ENCODE measurements at regions not wholly inside any gene's neighbourhood (a gene's known extent, or its start where the extent isn't known, plus 50 kb on each side); places are given as distances from the start of the nearest gene placed in this dataset.

DNA sequence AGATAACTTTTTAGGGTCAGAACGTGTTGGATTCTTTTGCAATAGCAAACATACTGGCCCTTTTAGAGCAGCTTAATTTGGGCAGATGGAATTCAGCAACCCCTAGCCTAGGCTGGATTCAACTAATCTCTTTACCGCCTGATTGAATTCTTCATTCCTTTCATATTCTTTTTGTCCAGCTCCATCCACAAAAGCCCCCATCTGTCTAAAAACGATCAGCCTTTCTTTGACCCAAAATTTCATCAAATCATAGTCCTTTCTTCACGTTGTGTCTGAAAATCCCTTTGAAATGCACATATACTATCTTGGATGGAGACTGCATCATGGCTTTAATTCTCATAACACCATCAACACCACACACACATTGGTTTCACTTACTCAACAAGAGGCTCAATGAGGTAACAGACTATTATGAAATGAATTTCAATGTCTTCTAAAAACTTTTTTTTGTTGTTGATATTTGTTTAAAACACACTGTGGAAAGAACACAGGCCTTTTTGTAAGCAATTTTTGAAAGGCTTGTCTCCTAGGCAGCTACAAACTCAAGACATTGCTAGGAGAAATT, 128.0 kb upstream of the EEA1 start (continued):
- TF ChIP-seq, protein P1, sequence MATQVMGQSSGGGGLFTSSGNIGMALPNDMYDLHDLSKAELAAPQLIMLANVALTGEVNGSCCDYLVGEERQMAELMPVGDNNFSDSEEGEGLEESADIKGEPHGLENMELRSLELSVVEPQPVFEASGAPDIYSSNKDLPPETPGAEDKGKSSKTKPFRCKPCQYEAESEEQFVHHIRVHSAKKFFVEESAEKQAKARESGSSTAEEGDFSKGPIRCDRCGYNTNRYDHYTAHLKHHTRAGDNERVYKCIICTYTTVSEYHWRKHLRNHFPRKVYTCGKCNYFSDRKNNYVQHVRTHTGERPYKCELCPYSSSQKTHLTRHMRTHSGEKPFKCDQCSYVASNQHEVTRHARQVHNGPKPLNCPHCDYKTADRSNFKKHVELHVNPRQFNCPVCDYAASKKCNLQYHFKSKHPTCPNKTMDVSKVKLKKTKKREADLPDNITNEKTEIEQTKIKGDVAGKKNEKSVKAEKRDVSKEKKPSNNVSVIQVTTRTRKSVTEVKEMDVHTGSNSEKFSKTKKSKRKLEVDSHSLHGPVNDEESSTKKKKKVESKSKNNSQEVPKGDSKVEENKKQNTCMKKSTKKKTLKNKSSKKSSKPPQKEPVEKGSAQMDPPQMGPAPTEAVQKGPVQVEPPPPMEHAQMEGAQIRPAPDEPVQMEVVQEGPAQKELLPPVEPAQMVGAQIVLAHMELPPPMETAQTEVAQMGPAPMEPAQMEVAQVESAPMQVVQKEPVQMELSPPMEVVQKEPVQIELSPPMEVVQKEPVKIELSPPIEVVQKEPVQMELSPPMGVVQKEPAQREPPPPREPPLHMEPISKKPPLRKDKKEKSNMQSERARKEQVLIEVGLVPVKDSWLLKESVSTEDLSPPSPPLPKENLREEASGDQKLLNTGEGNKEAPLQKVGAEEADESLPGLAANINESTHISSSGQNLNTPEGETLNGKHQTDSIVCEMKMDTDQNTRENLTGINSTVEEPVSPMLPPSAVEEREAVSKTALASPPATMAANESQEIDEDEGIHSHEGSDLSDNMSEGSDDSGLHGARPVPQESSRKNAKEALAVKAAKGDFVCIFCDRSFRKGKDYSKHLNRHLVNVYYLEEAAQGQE (IDR thresholded peaks at IDR 0.05; ENCODE audit: low read depth) = no peak
- TF ChIP-seq ELF1 (IDR thresholded peaks at IDR 0.05; ENCODE audit: borderline replicate concordance, low read depth) (no peak), POLR2AphosphoS5 (IDR thresholded peaks at IDR 0.05; ENCODE audit: low read depth, low read length) (no peak), ZNF274 (IDR thresholded peaks at IDR 0.05; ENCODE audit: low read depth, low read length) (no peak)

DNA sequence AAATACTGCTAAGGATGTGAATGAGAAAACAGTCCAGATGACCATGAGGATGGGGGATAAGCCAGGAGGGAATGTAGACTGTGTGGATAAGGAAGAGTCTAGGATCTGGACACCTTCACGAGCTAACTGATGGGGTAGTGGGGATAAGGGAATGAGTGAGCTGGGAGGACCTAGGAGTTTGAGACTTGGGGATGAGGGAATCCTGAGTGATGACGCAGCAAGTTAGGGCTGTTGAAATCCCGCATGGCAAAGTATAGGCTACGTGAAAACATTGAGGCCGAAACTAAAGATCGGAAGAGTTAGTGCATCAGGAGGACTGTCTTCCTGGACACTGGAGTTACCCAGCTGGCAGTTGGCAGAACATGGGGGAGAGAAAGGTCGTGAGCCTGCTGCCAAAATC, 129.2 kb upstream of the EEA1 start:
- Histone ChIP-seq H3K27ac (ENCODE audit: low read depth, low read length) (no peak overlapping the region), H3K9ac (ENCODE audit: low read length) (no peak overlapping the region), H3K27me3 (ENCODE audit: insufficient read depth, low read length) (no peaks in the 10 kb centered on the region), H2AFZ (ENCODE audit: low read depth, low read length, poor library complexity, severe bottlenecking) (no peak overlapping the region), H3K9me2 (ENCODE audit: insufficient read depth) (no peaks in the 10 kb centered on the region), H3K4me3 (replicated peaks in 1 of 2; ENCODE audit: low read depth in 1 of 2, low read length in 2 of 2) (no peak overlapping the region), H3K9me3 (ENCODE audit: control insufficient read depth in 1 of 2, insufficient read depth in 1 of 2, low read depth in 1 of 2, low read length in 2 of 2) (no peaks in the 10 kb centered on the region), H3K36me3 (ENCODE audit: control insufficient read depth in 1 of 2, insufficient read depth in 2 of 2, low read length in 2 of 2) (no peaks in the 10 kb centered on the region), H3K79me2 (ENCODE audit: insufficient read depth, low read length) (no peaks in the 10 kb centered on the region), H3K4me1 (ENCODE audit: control insufficient read depth in 1 of 2, insufficient read depth in 2 of 2, low read length in 2 of 2) (no peaks in the 10 kb centered on the region), H4K20me1 (ENCODE audit: insufficient read depth) (no peaks in the 10 kb centered on the region), H3K4me2 (ENCODE audit: low read length) (no peak overlapping the region)
- no peak for TF ChIP-seq EGR1 (IDR thresholded peaks at IDR 0.05; ENCODE audit: low read depth)
- TF ChIP-seq, protein P2, sequence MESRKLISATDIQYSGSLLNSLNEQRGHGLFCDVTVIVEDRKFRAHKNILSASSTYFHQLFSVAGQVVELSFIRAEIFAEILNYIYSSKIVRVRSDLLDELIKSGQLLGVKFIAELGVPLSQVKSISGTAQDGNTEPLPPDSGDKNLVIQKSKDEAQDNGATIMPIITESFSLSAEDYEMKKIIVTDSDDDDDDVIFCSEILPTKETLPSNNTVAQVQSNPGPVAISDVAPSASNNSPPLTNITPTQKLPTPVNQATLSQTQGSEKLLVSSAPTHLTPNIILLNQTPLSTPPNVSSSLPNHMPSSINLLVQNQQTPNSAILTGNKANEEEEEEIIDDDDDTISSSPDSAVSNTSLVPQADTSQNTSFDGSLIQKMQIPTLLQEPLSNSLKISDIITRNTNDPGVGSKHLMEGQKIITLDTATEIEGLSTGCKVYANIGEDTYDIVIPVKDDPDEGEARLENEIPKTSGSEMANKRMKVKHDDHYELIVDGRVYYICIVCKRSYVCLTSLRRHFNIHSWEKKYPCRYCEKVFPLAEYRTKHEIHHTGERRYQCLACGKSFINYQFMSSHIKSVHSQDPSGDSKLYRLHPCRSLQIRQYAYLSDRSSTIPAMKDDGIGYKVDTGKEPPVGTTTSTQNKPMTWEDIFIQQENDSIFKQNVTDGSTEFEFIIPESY (IDR thresholded peaks at IDR 0.05; ENCODE audit: extremely low read depth, insufficient replicate concordance, low read length) = no peak
- intact Hi-C loops (cut with micrococcal nuclease) = no loop called here
- BruUV-seq (replicated peaks) = no TSS peak
- RAD21 ChIA-PET (ENCODE audit: low non-redundant PET in 1 of 2, low total read pairs in 2 of 2, uncharacterized antibody in 2 of 2, unreplicated experiment in 2 of 2) = interaction anchor here in 1 of 2 experiments (0.9 kb wide), 1 partner anchor 338 kb away, joined by 5 read pairs; no protein-coding TSS in a partner anchor
- DNase-seq (ENCODE audit: low read depth, low spot score) = no peak
- CTCF ChIA-PET = no interaction called here
- no peak for ATAC-seq
- POLR2A ChIA-PET = no interaction called here
